SH-SY5Y (cell line): ENCODE measurements at regions not wholly inside any gene's neighbourhood (a gene's known extent, or its start where the extent isn't known, plus 50 kb on each side); places are given as distances from the start of the nearest gene placed in this dataset.

Experiments
- GATA2 ChIP-seq: IDR thresholded peaks from 2 replicates; pipeline ENCODE4 v1.6.1; 2011; ENCODE audit warnings: mild to moderate bottlenecking, low read depth, low read length
- GATA3 ChIP-seq: IDR thresholded peaks from 2 replicates; pipeline ENCODE4 v1.6.1; 2011; ENCODE audit warnings: low read depth, mild to moderate bottlenecking, low read length, moderate library complexity

GRCh38 chr11:29353833-29354232, 663.0 kb downstream of the KCNA4 start:
- TF ChIP-seq GATA2 (no peak), GATA3 (no peak)
